ENCODE measurements at regions not wholly inside any gene's neighbourhood (a gene's known extent, or its start where the extent isn't known, plus 50 kb on each side); places are given as distances from the start of the nearest gene placed in this dataset.
"Not testable (repeated sequence)": the region's sequence is repeated elsewhere in the genome, so short reads cannot be mapped to it uniquely, and the experiment has no call there.

- not testable (repeated sequence) for TF ChIP-seq EP300 (IDR thresholded peaks at IDR 0.05; ENCODE audit: borderline replicate concordance in 1 of 2, low read depth in 1 of 2, low read length in 1 of 2); CTCF (IDR thresholded peaks at IDR 0.05)
Observed at GRCh38 chr15:32342772-32343199, 60.3 kb downstream of the GOLGA8K start.

All from SK-N-SH (cell line).